IPS-20b (cell line): ENCODE measurements at regions not wholly inside any gene's neighbourhood (a gene's known extent, or its start where the extent isn't known, plus 50 kb on each side); places are given as distances from the start of the nearest gene placed in this dataset.

Experiments used
- H3K27ac ChIP-seq: one replicate; pipeline ENCODE4 v1.5.1; 2013; ENCODE audit warnings: low read length
- H3K27me3 ChIP-seq: 2 replicates; pipeline ENCODE4 v1.6.1; 2013; ENCODE audit warnings: mild to moderate bottlenecking, low read length, inconsistent platforms; ENCODE audit not compliant: insufficient read depth
- H3K36me3 ChIP-seq: 2 replicates; pipeline ENCODE4 v1.6.1; 2013; ENCODE audit warnings: low read depth, mild to moderate bottlenecking, inconsistent platforms, low read length, moderate library complexity; ENCODE audit not compliant: insufficient read depth
- H3K4me1 ChIP-seq: 2 replicates; pipeline ENCODE4 v1.6.1; 2013; ENCODE audit warnings: mild to moderate bottlenecking, control low read depth, inconsistent platforms, low read length, moderate library complexity; ENCODE audit not compliant: insufficient read depth
- H3K4me3 ChIP-seq: 2 replicates; pipeline ENCODE4 v1.5.1; 2013; ENCODE audit warnings: mild to moderate bottlenecking, low read length, inconsistent platforms
- H3K9ac ChIP-seq: 2 replicates; pipeline ENCODE4 v1.6.1; 2013; ENCODE audit warnings: low read depth, mild to moderate bottlenecking, inconsistent platforms, low read length, moderate library complexity
- H3K9me3 ChIP-seq: 2 replicates; pipeline ENCODE4 v1.6.1; 2013; ENCODE audit warnings: mild to moderate bottlenecking, low read depth, low read length, inconsistent platforms; ENCODE audit not compliant: insufficient read depth

- Histone ChIP-seq H3K27ac (no peak overlapping the region), H3K9ac (no peak overlapping the region), H3K36me3 (no peaks in the 10 kb centered on the region), H3K4me1 (no peaks in the 10 kb centered on the region), H3K27me3 (no peaks in the 10 kb centered on the region), H3K9me3 (peaks cover 7% of the 10 kb centered on the region), H3K4me3 (no peak overlapping the region)
These were observed 755.1 kb upstream of the EPHA6 start for GRCh38 chr3:96059301-96059700.

- no peaks in the 10 kb centered on the region for H3K27me3 ChIP-seq
- H3K4me3 ChIP-seq, result no peak overlapping the region
- no peaks in the 10 kb centered on the region for H3K9me3 ChIP-seq
These were observed 745.3 kb upstream of the EPHA6 start for GRCh38 chr3:96069065-96069464.

DNA sequence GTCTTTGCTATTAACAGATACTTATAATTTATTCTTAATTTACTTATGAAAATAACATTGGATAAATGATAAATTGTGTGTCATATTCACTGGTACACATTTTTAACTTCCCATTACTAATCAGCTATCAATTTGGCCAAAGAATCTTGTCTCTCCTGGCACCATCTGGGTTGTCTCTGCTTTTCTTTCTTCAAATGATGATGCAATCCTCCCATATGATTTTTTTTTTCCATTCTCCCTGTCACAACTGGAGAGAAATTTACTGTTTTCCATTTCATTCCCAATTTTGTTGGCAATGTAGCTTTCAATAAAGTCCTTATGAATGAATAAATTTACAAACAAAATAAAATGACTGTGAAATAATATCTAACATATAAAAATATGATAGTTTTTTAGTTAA lies 743.7 kb upstream of the EPHA6 start:
- Histone ChIP-seq H3K9me3 (no peaks in the 10 kb centered on the region), H3K4me1 (no peaks in the 10 kb centered on the region), H3K9ac (no peak overlapping the region), H3K27ac (no peak overlapping the region), H3K36me3 (no peaks in the 10 kb centered on the region), H3K4me3 (no peak overlapping the region), H3K27me3 (no peaks in the 10 kb centered on the region)

More at GRCh38 chr3:96069065-96069464, 745.3 kb upstream of the EPHA6 start:
- no peak overlapping the region for H3K9ac ChIP-seq
- no peaks in the 10 kb centered on the region for H3K36me3 ChIP-seq
- H3K4me1 ChIP-seq, result no peaks in the 10 kb centered on the region
- H3K27ac ChIP-seq, result no peak overlapping the region

GRCh38 chr3:96071097-96071496 lies 743.3 kb upstream of the EPHA6 start:
- Histone ChIP-seq H3K36me3 (no peaks in the 10 kb centered on the region), H3K27me3 (no peaks in the 10 kb centered on the region), H3K9me3 (no peaks in the 10 kb centered on the region), H3K4me3 (no peak overlapping the region), H3K4me1 (no peaks in the 10 kb centered on the region), H3K9ac (no peak overlapping the region), H3K27ac (no peak overlapping the region)

GRCh38 chr3:96072226-96072625 lies 742.2 kb upstream of the EPHA6 start:
- no peaks in the 10 kb centered on the region for H3K36me3 ChIP-seq
- no peak overlapping the region for H3K9ac ChIP-seq
- H3K9me3 ChIP-seq, result no peaks in the 10 kb centered on the region
- H3K4me3 ChIP-seq, result no peak overlapping the region
- H3K4me1 ChIP-seq, result no peaks in the 10 kb centered on the region
- no peaks in the 10 kb centered on the region for H3K27me3 ChIP-seq
- H3K27ac ChIP-seq, result no peak overlapping the region

- Histone ChIP-seq H3K9ac (no peak overlapping the region), H3K9me3 (peaks cover 5% of the 10 kb centered on the region; the same call in 1 of the 2 replicates), H3K27me3 (no peaks in the 10 kb centered on the region), H3K36me3 (no peaks in the 10 kb centered on the region), H3K4me3 (no peak overlapping the region), H3K27ac (no peak overlapping the region), H3K4me1 (no peaks in the 10 kb centered on the region)
These were observed 730.8 kb upstream of the EPHA6 start for GRCh38 chr3:96083610-96084009.

- Histone ChIP-seq H3K4me1 (no peaks in the 10 kb centered on the region), H3K9me3 (peaks cover 5% of the 10 kb centered on the region; the same call in 1 of the 2 replicates), H3K4me3 (no peak overlapping the region), H3K27me3 (no peaks in the 10 kb centered on the region), H3K9ac (no peak overlapping the region), H3K27ac (no peak overlapping the region), H3K36me3 (no peaks in the 10 kb centered on the region)
These were observed 728.4 kb upstream of the EPHA6 start for GRCh38 chr3:96086018-96086417.

DNA sequence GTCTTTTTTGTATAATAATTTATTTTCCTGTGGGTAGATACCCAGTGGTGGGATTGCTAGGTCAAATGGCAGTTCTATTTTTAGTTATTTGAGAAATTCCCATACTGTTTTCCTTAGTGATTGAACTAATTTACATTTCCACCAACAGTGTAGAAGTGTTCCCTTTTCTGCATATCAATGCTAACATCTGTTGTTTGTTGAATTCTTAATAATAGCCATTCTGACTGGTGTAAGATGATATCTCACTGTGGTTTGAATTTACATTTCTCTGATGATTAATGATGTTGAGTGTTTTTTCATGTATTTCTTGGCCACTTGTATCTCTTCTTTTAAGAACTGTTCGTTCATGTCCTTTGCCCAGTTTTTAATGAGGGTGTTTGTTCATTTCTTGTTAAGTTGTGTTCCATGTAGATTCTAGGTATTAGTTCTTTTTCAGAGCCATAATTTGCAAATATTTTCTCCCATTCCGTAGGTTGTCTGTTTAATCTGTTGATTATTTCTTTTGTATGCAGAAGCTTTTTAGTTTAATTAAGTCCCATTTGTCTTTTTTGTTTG lies 713.3 kb upstream of the EPHA6 start:
- Histone ChIP-seq H3K9me3 (no peaks in the 10 kb centered on the region), H3K4me3 (peak overlapping the region; percentile 22; the same call in 1 of the 2 replicates), H3K36me3 (no peaks in the 10 kb centered on the region), H3K4me1 (peaks cover 7% of the 10 kb centered on the region; the same call in 1 of the 2 replicates), H3K27me3 (no peaks in the 10 kb centered on the region), H3K27ac (no peak overlapping the region), H3K9ac (no peak overlapping the region)

GRCh38 chr3:96106701-96107100 lies 707.7 kb upstream of the EPHA6 start:
- H3K36me3 ChIP-seq, result no peaks in the 10 kb centered on the region
- H3K27ac ChIP-seq, result no peak overlapping the region
- no peak overlapping the region for H3K9ac ChIP-seq
- H3K4me1 ChIP-seq, result no peaks in the 10 kb centered on the region
- no peaks in the 10 kb centered on the region for H3K27me3 ChIP-seq
- no peaks in the 10 kb centered on the region for H3K9me3 ChIP-seq
- H3K4me3 ChIP-seq, result no peak overlapping the region
